Upper lobe of left lung (tissue), 4 donors: ENCODE measurements at regions not wholly inside any gene's neighbourhood (a gene's known extent, or its start where the extent isn't known, plus 50 kb on each side); places are given as distances from the start of the nearest gene placed in this dataset.

Source experiments
- CTCF ChIP-seq, 6 experiments: fragments of 450-650 bp in 4 of 6; fragments of 200-600 bp in 2 of 6; sonication (generic) in 2 of 6; IDR thresholded peaks; one replicate each; pipeline ENCODE4 v1.5.1; 2016 to 2019; ENCODE audit warnings: antibody characterized with exemption in 6 of 6
- POLR2A ChIP-seq, 4 donors: fragments of 450-650 bp; IDR thresholded peaks; one replicate each; pipeline ENCODE4 v1.5.1; 2016 to 2017; ENCODE audit warnings: antibody characterized with exemption in 4 of 4, mild to moderate bottlenecking in 2 of 4
- POLR2AphosphoS5 ChIP-seq, 2 donors: sonication (generic); formaldehyde crosslinking; IDR thresholded peaks; one replicate each; pipeline ENCODE4 v1.5.1; 2017; ENCODE audit warnings: antibody characterized with exemption in 2 of 2

- TF ChIP-seq CTCF (IDR thresholded peaks at IDR 0.05) (no peak), POLR2A (IDR thresholded peaks at IDR 0.05) (no peak), POLR2AphosphoS5 (IDR thresholded peaks at IDR 0.05) (no peak)
These were observed 111.2 kb downstream of the NCOR2 start for GRCh38 chr12:124456133-124456651.
